Osteocyte (in vitro differentiated cells): ENCODE measurements at regions not wholly inside any gene's neighbourhood (a gene's known extent, or its start where the extent isn't known, plus 50 kb on each side); places are given as distances from the start of the nearest gene placed in this dataset.

Experiments
- DNase-seq: peaks from one replicate; pipeline ENCODE4 v3.0.0; 2021; ENCODE audit warnings: mixed read lengths; ENCODE audit not compliant: unreplicated experiment; ENCODE audit errors: extremely low spot score
- H3K27ac Mint-ChIP-seq: one replicate; pipeline ENCODE4 v1.8.0; 2021; ENCODE audit warnings: mild to moderate bottlenecking, mixed read lengths; ENCODE audit not compliant: unreplicated experiment
- H3K27me3 Mint-ChIP-seq: one replicate; pipeline ENCODE4 v1.8.0; 2021; ENCODE audit warnings: mixed read lengths; ENCODE audit not compliant: unreplicated experiment
- H3K36me3 Mint-ChIP-seq: one replicate; pipeline ENCODE4 v1.8.0; 2021; ENCODE audit warnings: mixed read lengths; ENCODE audit not compliant: unreplicated experiment
- H3K4me1 Mint-ChIP-seq: one replicate; pipeline ENCODE4 v1.8.0; 2021; ENCODE audit warnings: mixed read lengths; ENCODE audit not compliant: unreplicated experiment
- H3K4me3 Mint-ChIP-seq: one replicate; pipeline ENCODE4 v1.8.0; 2021; ENCODE audit warnings: mild to moderate bottlenecking, moderate library complexity, mixed read lengths; ENCODE audit not compliant: unreplicated experiment
- H3K9me3 Mint-ChIP-seq: one replicate; pipeline ENCODE4 v1.8.0; 2021; ENCODE audit warnings: mixed read lengths; ENCODE audit not compliant: unreplicated experiment
- TF ChIP-seq, protein P1 (sequence below): fragments of 200-600 bp; sonication (generic); IDR thresholded peaks from 2 replicates; pipeline ENCODE4 v1.5.0; 2021; ENCODE audit warnings: antibody characterized with exemption, mild to moderate bottlenecking, moderate library complexity

DNA sequence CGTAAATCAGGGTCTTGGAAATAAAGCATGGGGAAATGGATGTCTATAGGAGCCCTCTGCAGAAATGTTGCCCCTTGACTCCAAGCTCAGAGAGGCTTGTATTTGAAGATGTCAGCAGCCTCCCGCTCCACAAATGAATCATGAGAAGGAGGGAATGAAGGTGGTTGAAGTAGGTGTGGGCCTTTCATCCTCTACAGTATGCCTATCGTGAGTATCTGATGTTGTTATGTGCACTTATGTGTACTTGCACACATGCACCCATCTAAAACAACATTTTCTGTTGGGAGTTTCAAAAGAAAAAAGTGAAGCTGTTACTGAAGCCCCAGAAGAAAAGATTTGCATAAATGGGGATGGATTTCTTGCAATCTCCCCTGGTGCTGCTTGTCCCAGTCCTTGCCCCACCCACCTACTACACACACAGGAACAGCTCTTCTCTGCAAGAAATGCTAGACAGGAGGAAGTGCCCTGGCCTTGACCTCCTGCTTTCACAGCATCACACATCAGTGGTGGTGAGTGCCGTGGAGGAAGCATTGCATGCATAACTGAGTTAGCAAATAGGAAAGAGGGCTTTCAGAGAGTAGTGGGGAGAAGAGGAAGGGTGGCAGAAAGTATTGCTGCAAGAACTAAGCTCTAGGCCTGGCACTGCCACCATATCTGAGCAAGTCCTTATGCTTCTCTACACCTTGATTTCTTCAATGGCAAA lies 156.1 kb downstream of the SNX18 start:
- TF ChIP-seq, protein P1, sequence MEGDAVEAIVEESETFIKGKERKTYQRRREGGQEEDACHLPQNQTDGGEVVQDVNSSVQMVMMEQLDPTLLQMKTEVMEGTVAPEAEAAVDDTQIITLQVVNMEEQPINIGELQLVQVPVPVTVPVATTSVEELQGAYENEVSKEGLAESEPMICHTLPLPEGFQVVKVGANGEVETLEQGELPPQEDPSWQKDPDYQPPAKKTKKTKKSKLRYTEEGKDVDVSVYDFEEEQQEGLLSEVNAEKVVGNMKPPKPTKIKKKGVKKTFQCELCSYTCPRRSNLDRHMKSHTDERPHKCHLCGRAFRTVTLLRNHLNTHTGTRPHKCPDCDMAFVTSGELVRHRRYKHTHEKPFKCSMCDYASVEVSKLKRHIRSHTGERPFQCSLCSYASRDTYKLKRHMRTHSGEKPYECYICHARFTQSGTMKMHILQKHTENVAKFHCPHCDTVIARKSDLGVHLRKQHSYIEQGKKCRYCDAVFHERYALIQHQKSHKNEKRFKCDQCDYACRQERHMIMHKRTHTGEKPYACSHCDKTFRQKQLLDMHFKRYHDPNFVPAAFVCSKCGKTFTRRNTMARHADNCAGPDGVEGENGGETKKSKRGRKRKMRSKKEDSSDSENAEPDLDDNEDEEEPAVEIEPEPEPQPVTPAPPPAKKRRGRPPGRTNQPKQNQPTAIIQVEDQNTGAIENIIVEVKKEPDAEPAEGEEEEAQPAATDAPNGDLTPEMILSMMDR: no peak
- DNase-seq: no peak

DNA sequence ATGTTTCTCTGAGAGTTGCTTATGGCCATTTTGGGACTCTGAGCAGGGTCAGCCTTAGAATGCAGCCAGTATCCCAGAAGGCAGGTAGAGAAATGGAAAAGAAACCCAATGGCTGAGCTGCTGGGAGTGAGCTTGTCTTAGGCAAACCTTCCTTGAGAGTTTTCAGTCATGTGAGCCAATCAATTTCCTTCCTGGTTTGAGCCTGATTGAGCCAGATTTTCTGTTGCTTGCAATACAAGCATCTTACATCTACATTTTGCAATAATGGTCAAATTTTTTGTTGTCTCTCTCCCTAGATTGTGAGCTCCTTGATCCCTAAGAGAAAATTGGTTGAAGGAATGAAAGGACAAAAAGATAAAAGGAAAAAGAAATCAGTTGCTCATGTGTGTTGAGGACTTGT lies 155.3 kb downstream of the SNX18 start:
- Mint-ChIP-seq H3K36me3 (no peaks in the 10 kb centered on the region), H3K4me3 (no peak overlapping the region), H3K27ac (no peak overlapping the region), H3K27me3 (peaks cover 4% of the 10 kb centered on the region), H3K9me3 (peaks cover 11% of the 10 kb centered on the region), H3K4me1 (peaks cover 21% of the 10 kb centered on the region)
- DNase-seq: no peak
- TF ChIP-seq, protein P1: no peak

More for the DNA sequence above, 156.1 kb downstream of the SNX18 start:
- Mint-ChIP-seq H3K4me1 (peaks cover 21% of the 10 kb centered on the region), H3K27me3 (peaks cover 4% of the 10 kb centered on the region), H3K4me3 (no peak overlapping the region), H3K9me3 (peaks cover 4% of the 10 kb centered on the region), H3K36me3 (no peaks in the 10 kb centered on the region), H3K27ac (no peak overlapping the region)

- no peak overlapping the region for H3K27ac Mint-ChIP-seq
- no peaks in the 10 kb centered on the region for H3K36me3 Mint-ChIP-seq
Observed at GRCh38 chr5:54671681-54672080, 154.1 kb downstream of the SNX18 start.

DNA sequence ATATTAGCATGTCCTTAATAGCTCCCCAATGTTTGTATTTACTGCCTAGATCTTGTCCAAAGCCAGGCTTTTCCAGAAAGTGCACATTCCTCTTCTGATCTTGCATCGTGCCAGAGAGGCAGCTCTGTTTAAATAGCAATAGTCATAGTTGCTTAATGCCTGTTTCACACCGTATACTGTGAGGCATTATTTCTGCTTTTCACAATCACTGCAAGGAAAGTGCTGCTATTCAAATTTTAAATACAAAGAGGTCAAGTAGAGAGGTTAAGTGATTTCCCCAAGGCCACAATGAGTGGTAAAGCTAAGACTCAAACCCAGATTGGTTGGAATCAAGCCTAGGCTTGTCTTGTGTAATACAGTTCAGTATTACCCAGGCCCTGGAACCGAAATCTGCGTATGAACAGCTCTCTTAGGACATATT lies 153.6 kb downstream of the SNX18 start:
- DNase-seq: no peak
- Mint-ChIP-seq H3K4me1 (peaks cover 24% of the 10 kb centered on the region), H3K27me3 (peaks cover 3% of the 10 kb centered on the region), H3K36me3 (no peaks in the 10 kb centered on the region), H3K4me3 (no peak overlapping the region), H3K27ac (no peak overlapping the region), H3K9me3 (peaks cover 15% of the 10 kb centered on the region)
- TF ChIP-seq, protein P1: no peak

More at GRCh38 chr5:54671681-54672080, 154.1 kb downstream of the SNX18 start:
- no peak overlapping the region for H3K4me3 Mint-ChIP-seq
- H3K9me3 Mint-ChIP-seq: peaks cover 15% of the 10 kb centered on the region
- TF ChIP-seq, protein P1: no peak
- H3K27me3 Mint-ChIP-seq: peaks cover 4% of the 10 kb centered on the region
- no peak for DNase-seq
- H3K4me1 Mint-ChIP-seq: peaks cover 24% of the 10 kb centered on the region

DNA sequence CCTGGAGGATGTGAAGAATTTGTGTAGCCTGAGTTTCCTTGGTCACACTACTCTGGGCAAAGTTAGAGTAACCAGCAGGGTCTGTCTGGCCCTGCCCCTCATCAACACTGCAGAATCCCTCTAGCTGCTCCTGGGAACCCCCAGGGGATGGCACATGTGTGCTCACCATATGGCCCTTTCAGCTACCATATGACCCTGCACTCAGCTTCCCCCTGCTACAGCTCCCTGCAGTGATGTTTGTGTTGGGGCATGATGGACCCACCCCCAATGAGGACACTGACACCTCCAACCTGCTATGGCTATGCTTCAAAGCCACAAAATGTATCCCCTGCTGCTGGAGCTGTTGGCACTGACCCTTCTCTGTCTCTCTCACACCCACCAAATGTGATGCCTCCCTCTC lies 152.7 kb downstream of the SNX18 start:
- Mint-ChIP-seq H3K27ac (no peak overlapping the region), H3K4me3 (no peak overlapping the region), H3K36me3 (no peaks in the 10 kb centered on the region), H3K4me1 (peaks cover 24% of the 10 kb centered on the region), H3K9me3 (peaks cover 15% of the 10 kb centered on the region), H3K27me3 (no peaks in the 10 kb centered on the region)
- DNase-seq: no peak
- TF ChIP-seq, protein P1: no peak
